ENCODE measurements at regions not wholly inside any gene's neighbourhood (a gene's known extent, or its start where the extent isn't known, plus 50 kb on each side); places are given as distances from the start of the nearest gene placed in this dataset.
"Not testable (repeated sequence)": the region's sequence is repeated elsewhere in the genome, so short reads cannot be mapped to it uniquely, and the experiment has no call there.

GRCh38 chr21:32823296-32823695 is 51.7 kb upstream of the PAXBP1 start:
- intact Hi-C loops (cut with DNase I): loop anchor here in 4 of 10 donors (10.0 kb wide), 3 partner anchors 62 to 178 kb away; no protein-coding TSS in a partner anchor
- not testable (repeated sequence) for H3K36me3 ChIP-seq, H3K4me3 ChIP-seq, H3K4me1 ChIP-seq, H3K27me3 ChIP-seq, H3K9me3 ChIP-seq, DNase-seq, H3K27ac ChIP-seq, ATAC-seq
- WGBS, 2 donors: 70 to 75% methylated on average over 1 of the region's 1 CpG

GRCh38 chr21:32824950-32825349 is 53.4 kb upstream of the PAXBP1 start:
- intact Hi-C loops (cut with DNase I): loop anchor here in 7 of 10 donors (5.0 to 10.0 kb wide), 4 partner anchors 60 to 180 kb away; no protein-coding TSS in a partner anchor
- Histone ChIP-seq H3K27me3 (no peaks in the 10 kb centered on the region), H3K27ac (no peak overlapping the region), H3K4me1 (no peaks in the 10 kb centered on the region), H3K9me3 (peaks cover 0 to 8% (median 0%) of the 10 kb centered on the region in 11 donors), H3K4me3 (no peak overlapping the region), H3K36me3 (no peaks in the 10 kb centered on the region)
- DNase-seq (no peak), ATAC-seq (no peak)
- no peak for TF ChIP-seq CTCF (IDR thresholded peaks at IDR 0.05)
- WGBS, 2 donors: 86 to 97% methylated on average over 1 of the region's 1 CpG

- TF ChIP-seq CTCF (IDR thresholded peaks at IDR 0.05): peak in 8 of 9 donors; percentile 11 to 60 (median 52)
- Histone ChIP-seq H3K4me1 (no peaks in the 10 kb centered on the region), H3K27me3 (no peaks in the 10 kb centered on the region), H3K9me3 (peaks cover 0 to 8% (median 0%) of the 10 kb centered on the region in 11 donors), H3K36me3 (no peaks in the 10 kb centered on the region), H3K4me3 (no peak overlapping the region), H3K27ac (no peak overlapping the region)
- WGBS, 2 donors: 54 to 57% methylated on average over 9 of the region's 9 CpGs
- ATAC-seq: peak in 7 of 8 donors; percentile 59 to 88 (median 67)
- DNase-seq: peak in 1 of 2 donors; percentile 23
- intact Hi-C loops (cut with DNase I): loop anchor here in 8 of 10 donors (2.0 to 10.0 kb wide), 5 partner anchors 58 to 182 kb away; no protein-coding TSS in a partner anchor
Observed at GRCh38 chr21:32826329-32827167, 55.0 kb upstream of the PAXBP1 start.

- no peaks in the 10 kb centered on the region for H3K36me3 ChIP-seq
- H3K27me3 ChIP-seq: no peaks in the 10 kb centered on the region
- H3K27ac ChIP-seq: no peak overlapping the region
- WGBS, 2 donors: 69 to 83% methylated on average over 4 of the region's 4 CpGs
- ATAC-seq (no peak), DNase-seq (no peak)
- H3K4me1 ChIP-seq: peaks cover 0 to 5% (median 0%) of the 10 kb centered on the region in 9 donors
- intact Hi-C loops (cut with DNase I): loop anchor here in 7 of 10 donors (5.0 to 10.0 kb wide), 4 partner anchors 56 to 184 kb away; no protein-coding TSS in a partner anchor
- no peak overlapping the region for H3K4me3 ChIP-seq
- TF ChIP-seq CTCF (IDR thresholded peaks at IDR 0.05): no peak
- H3K9me3 ChIP-seq: peaks cover 0 to 8% (median 0%) of the 10 kb centered on the region in 11 donors
Observed at GRCh38 chr21:32828908-32829307, 57.4 kb upstream of the PAXBP1 start.

All from heart right ventricle (tissue), 16 donors.